Kidney glomerular epithelial cell (primary cell): ENCODE measurements at regions not wholly inside any gene's neighbourhood (a gene's known extent, or its start where the extent isn't known, plus 50 kb on each side); places are given as distances from the start of the nearest gene placed in this dataset.
"Not testable (repeated sequence)": the region's sequence is repeated elsewhere in the genome, so short reads cannot be mapped to it uniquely, and the experiment has no call there.

Experiments used
- DNase-seq: peaks from one replicate; lab custom pipeline; 2025; lab: John Stamatoyannopoulos, UW

GRCh38 chr12:105423237-105423636, 92.7 kb downstream of the C12orf75 start:
- DNase-seq: no peak

GRCh38 chr12:105423921-105424320, 93.4 kb downstream of the C12orf75 start:
- DNase-seq: no peak

- DNase-seq: no peak
These were observed 95.0 kb downstream of the C12orf75 start for GRCh38 chr12:105425254-105426174.

- DNase-seq: no peak
These were observed 96.3 kb downstream of the C12orf75 start for GRCh38 chr12:105426766-105427165.

GRCh38 chr12:105427883-105428282, 97.4 kb downstream of the C12orf75 start:
- DNase-seq: no peak

GRCh38 chr12:105428793-105429395, 98.4 kb downstream of the C12orf75 start:
- no peak for DNase-seq

GRCh38 chr12:105429511-105429910, 99.0 kb downstream of the C12orf75 start:
- no peak for DNase-seq

GRCh38 chr12:105431537-105432100, 101.1 kb downstream of the C12orf75 start:
- no peak for DNase-seq

- DNase-seq: no peak
These were observed 103.3 kb downstream of the C12orf75 start for GRCh38 chr12:105433804-105434203.

- DNase-seq: no peak
These were observed 106.1 kb downstream of the C12orf75 start for GRCh38 chr12:105436636-105437035.

GRCh38 chr12:105440037-105440664, 109.7 kb downstream of the C12orf75 start:
- no peak for DNase-seq

GRCh38 chr12:105443802-105444652, 113.5 kb downstream of the C12orf75 start:
- DNase-seq: no peak

- DNase-seq: no peak
These were observed 114.2 kb downstream of the C12orf75 start for GRCh38 chr12:105444653-105445102.

GRCh38 chr12:105445249-105445648, 114.8 kb downstream of the C12orf75 start:
- no peak for DNase-seq

GRCh38 chr12:105445649-105446048, 115.2 kb downstream of the C12orf75 start:
- peak; percentile 88 for DNase-seq

- not testable (repeated sequence) for DNase-seq
These were observed 116.0 kb downstream of the C12orf75 start for GRCh38 chr12:105446460-105446859.

GRCh38 chr12:105449431-105449830, 118.9 kb downstream of the C12orf75 start:
- no peak for DNase-seq

- DNase-seq: peak; percentile 19
These were observed 120.7 kb downstream of the C12orf75 start for GRCh38 chr12:105451211-105451610.

GRCh38 chr12:105451798-105452197, 121.3 kb downstream of the C12orf75 start:
- no peak for DNase-seq

- no peak for DNase-seq
These were observed 122.8 kb downstream of the C12orf75 start for GRCh38 chr12:105453316-105453715.

- no peak for DNase-seq
These were observed 124.2 kb downstream of the C12orf75 start for GRCh38 chr12:105454688-105455087.
